HG02870 (cell line): ENCODE measurements at regions not wholly inside any gene's neighbourhood (a gene's known extent, or its start where the extent isn't known, plus 50 kb on each side); places are given as distances from the start of the nearest gene placed in this dataset.
"Not testable (repeated sequence)": the region's sequence is repeated elsewhere in the genome, so short reads cannot be mapped to it uniquely, and the experiment has no call there.

Source experiments
- ATAC-seq: cut with Tn5 transposase; IDR thresholded peaks from one replicate; pipeline ENCODE4 v1.9.1; 2021; ENCODE audit warnings: mild to moderate bottlenecking, moderate library complexity; ENCODE audit not compliant: unreplicated experiment

DNA sequence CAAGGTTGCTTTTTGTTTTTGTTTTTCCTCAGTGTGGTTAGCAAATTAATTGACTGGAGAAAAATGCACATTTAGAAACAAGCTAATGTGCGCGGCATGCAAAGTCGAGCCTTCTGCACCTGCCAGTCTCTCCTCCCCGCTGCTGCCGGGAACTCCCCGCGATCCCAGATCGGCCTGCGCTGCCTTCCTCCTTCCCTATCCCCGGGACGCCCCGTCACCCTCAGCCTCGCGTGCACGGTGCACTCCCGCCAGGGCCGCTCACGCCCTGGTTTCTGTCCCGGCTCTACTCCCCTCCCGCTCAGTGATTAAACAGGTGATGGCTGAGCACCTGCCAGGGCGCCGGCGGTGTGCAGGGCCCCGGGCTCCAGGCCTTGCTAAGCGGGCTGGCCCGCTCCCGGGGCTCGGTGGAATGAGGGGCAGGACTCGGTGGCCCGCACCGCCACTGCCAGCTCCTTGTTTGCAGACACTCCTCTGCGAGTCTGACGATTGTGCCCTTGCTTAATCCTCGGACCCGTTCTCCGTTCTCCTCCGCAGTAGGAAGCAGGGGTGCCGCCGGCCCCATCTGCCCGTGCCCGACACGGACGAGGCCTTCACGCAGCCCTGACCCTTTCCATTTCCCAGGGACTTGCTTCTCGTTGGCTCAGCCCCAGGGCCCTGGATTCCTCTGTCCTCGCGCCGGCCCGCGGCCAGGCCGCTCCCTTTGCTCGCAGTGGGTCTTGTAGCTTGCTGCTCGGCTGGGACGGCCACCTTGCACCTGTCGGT, 143.4 kb downstream of the TRIML1 start:
- no peak for ATAC-seq

DNA sequence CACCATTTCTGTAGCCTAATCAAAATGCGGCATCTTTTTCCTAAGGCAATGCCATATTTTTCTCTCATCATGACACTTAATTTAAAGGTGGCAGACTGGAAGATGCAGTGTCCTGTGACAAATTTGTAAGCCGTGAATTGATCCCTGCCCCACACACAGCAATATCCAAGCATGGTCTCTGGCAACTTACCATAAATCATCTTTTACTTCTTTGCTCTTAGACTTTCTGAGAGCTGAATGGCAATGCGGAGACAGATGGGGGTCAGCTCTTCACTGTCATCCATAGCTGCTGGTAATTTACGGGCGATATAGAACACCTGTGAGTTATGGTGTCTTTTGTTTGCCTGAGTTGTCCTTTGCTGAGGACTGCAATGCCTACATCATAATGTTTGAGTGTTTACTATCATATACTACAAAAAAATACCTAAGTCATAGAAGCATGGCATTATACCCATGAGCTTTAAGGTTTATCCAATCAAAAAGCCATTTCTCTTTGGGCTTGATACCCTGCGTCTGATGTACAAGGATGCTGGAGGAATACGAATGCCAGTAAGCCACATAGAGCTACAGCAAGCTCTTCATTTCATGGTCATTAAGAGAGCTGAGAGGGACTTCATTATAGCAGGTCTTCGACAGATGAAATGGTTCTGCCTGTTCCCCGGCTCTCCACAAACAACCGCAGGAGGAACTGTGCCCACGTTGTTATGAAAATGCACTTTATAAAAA, 148.1 kb downstream of the TRIML1 start:
- ATAC-seq = no peak

GRCh38 chr4:188289531-188290125, 150.4 kb downstream of the TRIML1 start:
- no peak for ATAC-seq

DNA sequence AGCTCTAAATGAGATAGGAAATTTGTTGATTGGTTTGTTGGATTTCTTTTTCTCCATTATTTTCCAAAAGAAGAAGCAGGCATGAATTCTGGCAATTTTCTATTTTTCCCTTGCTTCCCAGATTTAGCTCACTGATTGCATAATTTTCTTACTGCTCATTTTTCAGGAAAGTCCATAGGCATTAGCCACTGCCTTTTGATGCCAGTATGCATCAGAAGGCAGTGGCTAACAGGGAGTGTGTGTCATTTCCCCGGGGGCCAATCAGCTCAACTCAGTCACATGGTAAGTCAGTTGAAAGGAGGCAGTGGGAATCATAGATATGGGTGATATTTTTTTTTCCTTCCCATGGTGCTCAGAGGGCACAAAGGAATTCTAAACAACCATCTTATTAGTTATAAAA, 156.7 kb downstream of the TRIML1 start:
- no peak for ATAC-seq

- no peak for ATAC-seq
Measured at GRCh38 chr4:188296331-188296730, 157.1 kb downstream of the TRIML1 start.

DNA sequence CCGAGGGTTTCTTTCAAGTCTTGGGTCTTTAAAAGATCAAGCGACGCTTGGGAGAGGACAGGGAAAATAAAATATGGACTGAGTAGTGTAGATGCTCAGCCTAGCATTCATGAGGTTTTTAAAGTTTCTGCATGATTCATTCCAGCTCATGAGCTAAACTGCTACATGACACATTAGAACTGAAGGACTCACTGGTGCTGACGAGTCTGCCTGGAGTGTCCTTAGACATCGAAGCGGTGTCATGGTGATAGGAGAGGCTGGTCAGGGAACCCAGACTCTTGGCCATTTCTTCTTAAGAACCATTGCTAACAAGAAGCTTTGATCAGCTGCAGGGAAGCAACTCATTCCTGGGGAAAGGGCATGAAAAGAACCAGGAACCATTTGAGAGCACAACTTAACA, 158.6 kb downstream of the TRIML1 start:
- no peak for ATAC-seq

DNA sequence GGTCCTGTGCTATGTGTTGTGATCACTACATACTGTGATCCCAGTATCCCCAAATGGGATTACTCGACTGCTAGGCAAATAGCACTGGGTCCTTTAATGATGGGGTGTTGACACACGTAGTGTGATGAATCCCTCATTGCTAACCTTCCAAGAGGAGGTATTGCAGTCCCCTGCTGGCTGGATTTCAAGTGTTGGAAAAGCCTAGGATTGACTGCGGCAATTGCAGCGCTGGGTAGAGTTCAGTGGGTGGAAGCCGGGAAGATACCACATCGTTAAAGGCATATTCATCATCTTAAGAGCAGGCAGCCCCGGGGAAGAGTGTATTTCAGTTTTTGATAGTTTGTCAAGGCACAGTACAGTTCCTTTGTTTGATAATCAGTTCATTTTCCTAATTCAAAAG, 159.9 kb downstream of the TRIML1 start:
- ATAC-seq = no peak

DNA sequence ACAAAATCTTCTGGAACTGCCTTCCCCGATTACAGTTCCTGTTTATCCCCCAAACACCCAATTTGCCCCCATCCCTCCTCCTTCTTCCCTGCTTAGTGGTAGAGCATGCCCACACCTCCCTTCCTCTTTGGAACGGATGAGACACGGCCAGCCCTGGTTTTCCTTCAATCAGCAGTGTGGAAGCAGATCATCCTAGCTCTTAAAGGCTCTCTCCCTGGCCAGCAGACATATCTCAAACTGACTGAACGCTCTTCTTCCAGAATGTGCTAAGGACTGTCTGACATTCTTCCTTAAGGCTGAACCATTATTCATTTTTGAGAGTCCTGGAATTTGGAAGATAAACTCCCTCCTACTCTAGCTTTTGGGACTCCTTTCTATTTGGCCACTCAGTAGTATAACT, 161.1 kb downstream of the TRIML1 start:
- no peak for ATAC-seq

DNA sequence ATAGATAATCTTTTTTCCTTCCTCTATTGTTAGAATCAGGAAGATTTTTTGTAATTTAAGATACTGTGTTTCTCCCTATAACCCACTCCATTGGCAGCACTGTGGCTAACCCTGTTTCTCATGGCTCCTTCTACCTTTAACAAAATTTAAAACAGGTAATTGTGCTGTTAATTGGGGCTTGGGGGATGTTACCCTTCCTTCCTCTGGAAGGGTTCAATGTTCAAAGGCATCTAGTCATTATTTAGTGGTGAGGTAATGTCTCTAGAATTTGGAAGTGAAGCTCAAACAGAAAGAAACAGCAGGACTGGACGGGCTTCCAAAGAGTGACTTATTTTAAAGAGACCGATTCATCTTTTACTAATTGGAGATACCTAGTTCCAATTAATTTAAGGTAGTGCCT, 166.4 kb downstream of the TRIML1 start:
- no peak for ATAC-seq

DNA sequence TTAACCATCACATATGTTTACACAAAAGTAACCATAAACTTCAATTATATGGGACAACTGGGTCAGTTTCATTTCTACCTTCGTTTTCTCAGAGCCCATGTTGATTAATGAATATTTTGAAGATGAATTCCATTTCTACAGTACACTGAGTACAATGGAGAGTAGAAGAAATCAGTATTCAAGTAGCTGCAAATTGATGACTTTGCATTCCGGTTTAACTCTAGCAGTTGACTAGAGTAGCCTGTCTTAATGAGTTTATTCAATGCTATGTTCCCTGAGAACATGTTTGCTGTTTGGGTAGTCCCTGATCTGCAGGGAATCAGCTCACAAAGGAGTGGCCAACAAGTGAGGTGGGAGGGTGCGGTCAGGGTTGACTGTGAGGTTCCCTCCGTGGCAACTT, 168.3 kb downstream of the TRIML1 start:
- no peak for ATAC-seq

DNA sequence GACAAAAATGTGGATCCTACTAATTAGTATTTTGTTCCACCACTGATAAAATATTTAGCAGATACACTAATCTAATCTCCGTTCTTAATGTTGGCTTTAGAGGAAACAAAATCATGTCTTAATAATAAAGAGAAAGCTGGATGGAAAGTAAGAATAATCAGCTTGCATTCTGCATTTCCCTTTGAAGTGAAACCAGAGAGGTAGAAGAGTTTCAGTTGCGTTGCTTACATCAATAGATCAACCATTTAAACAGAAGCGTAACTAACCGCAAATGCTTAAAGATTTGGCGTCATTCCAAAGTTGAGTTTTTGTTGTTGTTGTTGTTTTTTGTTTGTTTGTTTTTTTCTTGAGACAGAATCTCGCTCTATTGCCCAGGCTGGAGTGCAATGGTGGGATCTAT, 168.9 kb downstream of the TRIML1 start:
- no peak for ATAC-seq

GRCh38 chr4:188316391-188316790, 177.2 kb downstream of the TRIML1 start:
- ATAC-seq = no peak

DNA sequence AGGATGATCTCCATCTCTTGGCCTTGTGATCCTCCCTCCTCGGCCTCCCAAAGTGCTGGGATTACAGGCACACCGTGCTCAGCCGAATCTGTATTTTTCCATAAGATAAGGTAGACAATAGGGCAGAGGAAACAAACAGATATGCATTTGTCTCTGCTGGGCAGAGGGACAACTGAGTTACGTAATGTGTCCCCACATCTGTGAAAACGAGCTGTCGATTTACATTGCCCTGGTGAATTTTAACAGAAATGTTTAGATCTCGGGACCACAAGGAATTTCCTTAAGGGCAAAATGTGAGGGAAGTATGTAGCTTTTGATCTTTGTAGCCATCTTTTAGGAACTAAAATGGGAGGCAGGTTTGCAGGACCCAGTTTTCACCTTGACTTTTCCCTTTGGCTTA, 189.7 kb downstream of the TRIML1 start:
- no peak for ATAC-seq

DNA sequence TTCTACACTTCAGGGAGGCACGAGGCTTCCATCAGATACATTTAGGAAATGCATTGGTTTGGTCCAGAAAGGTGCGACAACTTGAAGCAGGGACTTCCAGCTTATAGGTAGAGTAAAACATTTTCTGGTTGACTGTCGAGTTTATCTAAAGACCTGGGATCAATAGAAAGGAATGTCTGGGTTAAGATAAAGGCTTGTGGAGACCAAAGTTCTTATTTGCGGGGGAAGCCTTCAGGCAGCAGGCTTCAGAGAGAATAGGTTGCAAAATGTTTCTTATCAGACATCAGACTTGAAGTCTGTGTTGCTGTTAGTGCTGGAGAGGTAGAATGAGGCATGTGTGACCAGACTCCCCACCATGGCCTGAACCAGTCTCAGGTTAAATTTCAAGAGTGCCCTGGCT, 190.3 kb downstream of the TRIML1 start:
- ATAC-seq = no peak

DNA sequence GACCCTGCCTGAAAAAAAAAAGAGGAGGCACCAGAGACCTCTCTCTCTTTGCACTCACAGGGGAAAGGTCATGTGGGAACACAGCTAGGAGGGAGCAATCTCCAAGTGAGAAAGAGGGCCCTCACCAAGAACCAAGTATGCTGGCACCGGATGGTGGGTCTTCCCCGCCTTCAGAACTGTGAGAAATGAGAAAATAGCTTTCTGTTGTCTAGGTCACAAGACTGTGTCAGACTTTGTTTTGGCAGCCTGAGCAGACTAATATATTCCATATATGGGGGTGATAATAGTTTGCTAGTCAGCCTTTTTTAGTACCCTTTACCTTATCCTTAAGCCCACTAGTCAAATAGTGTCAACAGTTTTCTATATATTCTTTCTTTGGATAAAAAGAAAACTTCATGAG, 193.0 kb downstream of the TRIML1 start:
- no peak for ATAC-seq

GRCh38 chr4:188336891-188337290, 197.7 kb downstream of the TRIML1 start:
- no peak for ATAC-seq

GRCh38 chr4:188341428-188341827, 202.2 kb downstream of the TRIML1 start:
- ATAC-seq = no peak

DNA sequence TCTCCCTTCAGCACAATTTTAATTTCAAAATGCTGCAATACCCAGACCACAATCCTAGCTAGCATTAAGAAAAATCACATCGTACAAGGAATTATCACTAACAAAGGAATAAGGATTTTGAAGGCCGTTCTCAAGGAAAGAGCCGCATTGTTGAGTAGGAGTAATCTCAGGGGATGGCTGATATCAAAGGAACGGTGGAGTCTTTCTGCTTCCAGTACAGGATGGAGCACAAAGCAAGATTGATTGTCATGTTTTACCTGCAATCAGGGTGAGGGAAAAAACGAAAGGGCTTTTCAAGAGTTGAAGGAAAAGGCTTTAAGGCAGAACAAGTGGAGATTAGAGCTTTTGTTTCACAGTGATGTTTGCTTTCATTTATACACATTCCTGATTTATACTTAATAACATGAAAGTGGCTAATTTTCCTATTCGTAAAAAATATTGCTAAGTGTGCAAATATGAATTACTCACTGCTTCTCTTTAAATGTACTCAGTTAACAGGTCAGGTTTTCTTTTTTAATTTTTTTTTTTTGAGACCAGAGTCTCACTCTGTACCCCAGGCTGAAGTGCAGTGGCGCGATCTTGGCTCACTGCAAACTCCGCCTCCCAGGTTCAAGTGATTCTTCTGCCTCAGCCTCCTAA, 207.0 kb downstream of the TRIML1 start:
- no peak for ATAC-seq

- no peak for ATAC-seq
Measured at GRCh38 chr4:188347339-188347738, 208.1 kb downstream of the TRIML1 start.

DNA sequence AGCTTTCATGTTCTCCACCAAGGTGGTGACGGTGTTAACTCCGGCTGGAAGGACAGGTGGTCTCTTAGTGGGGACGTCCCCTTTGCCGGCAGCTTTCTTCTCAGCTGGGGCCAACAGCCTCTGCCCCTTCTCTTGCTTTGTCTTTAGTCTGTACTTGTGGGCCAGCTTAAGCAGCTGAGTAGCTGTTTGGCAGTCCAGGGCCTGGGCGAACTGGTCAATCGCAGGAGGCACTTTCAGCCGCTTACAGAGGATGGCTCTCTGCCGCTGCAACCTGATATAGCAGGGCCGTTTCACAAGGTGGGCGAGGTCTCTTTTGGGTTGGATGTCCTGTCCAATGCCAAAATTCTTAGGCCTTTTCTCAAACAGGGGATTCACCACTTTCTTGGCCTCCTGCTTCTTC, 210.3 kb downstream of the TRIML1 start:
- ATAC-seq = not testable (repeated sequence)

DNA sequence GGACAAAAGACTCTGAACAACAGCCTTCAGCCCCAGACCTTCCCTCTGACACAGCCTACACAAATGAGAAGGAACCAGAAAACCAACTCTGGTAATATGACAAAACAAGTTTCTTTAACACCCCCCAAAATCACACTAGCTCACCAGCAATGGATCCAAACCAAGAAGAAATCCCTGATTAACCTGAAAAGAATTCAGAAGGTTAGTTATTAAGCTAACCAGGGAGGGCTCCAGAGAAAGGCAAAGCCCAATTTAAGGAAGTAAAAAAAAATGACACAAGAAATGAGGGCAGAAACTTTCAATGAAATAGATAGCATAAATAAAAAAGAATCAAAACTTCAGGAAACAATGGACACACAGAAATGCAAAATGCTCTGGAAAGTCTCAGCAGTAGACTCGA, 224.0 kb downstream of the TRIML1 start:
- no peak for ATAC-seq

- ATAC-seq = no peak
Measured at GRCh38 chr4:188370777-188371176, 231.5 kb downstream of the TRIML1 start.
